Stomach smooth muscle (tissue), 2 donors: ENCODE measurements at regions not wholly inside any gene's neighbourhood (a gene's known extent, or its start where the extent isn't known, plus 50 kb on each side); places are given as distances from the start of the nearest gene placed in this dataset.

Source experiments
- H3K27ac ChIP-seq: one replicate; pipeline ENCODE4 v1.7.0; 2013; ENCODE audit warnings: mild to moderate bottlenecking, low read length, inconsistent platforms
- H3K27me3 ChIP-seq, 2 donors: one replicate each; pipeline ENCODE4 v1.7.0; 2013; ENCODE audit warnings: low read length in 2 of 2; ENCODE audit not compliant: insufficient read depth in 2 of 2, control insufficient read depth in 1 of 2
- H3K36me3 ChIP-seq, 2 donors: one replicate each; pipeline ENCODE4 v1.7.0; 2013; ENCODE audit warnings: low read length in 2 of 2; ENCODE audit not compliant: control insufficient read depth in 2 of 2, insufficient read depth in 2 of 2
- H3K4me1 ChIP-seq: one replicate; pipeline ENCODE4 v1.7.0; 2013; ENCODE audit warnings: low read length; ENCODE audit not compliant: control insufficient read depth, insufficient read depth
- H3K4me3 ChIP-seq, 2 donors: one replicate each; pipeline ENCODE4 v1.7.0; 2013; ENCODE audit warnings: low read length in 2 of 2
- H3K9ac ChIP-seq, 2 donors: one replicate each; pipeline ENCODE4 v1.7.0; 2013; ENCODE audit warnings: low read length in 2 of 2, mild to moderate bottlenecking in 1 of 2
- H3K9me3 ChIP-seq, 2 donors: one replicate each; pipeline ENCODE4 v1.7.0; 2013; ENCODE audit warnings: low read length in 2 of 2; ENCODE audit not compliant: control insufficient read depth in 2 of 2
- donor health status: healthy.
- donor health status: Pancreatic carcinoma.

DNA sequence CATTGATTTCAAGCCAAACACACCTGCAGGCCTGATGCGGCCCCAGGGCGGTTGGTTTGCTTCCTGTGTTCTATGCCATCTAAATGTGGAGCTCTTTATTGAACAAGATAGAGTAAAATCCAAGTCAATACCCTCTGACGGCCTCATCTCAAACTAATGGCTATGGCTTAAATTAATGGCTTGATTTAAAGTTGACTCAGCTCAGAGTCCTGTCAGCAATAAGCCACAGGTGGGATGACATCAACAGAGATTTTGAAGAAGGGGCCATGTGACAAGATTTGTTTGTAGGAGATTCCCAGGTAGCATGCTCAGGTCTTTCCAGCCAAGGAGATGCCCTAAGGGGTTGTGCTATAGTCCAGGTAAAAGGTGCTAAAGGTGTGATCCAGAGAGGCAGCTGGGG lies 66.7 kb upstream of the ZNF32 start:
- Histone ChIP-seq H3K27ac (no peak overlapping the region), H3K4me3 (no peak overlapping the region), H3K9ac (no peak overlapping the region), H3K4me1 (no peaks in the 10 kb centered on the region), H3K9me3 (peaks cover 0 to 5% of the 10 kb centered on the region in 2 donors), H3K36me3 (no peaks in the 10 kb centered on the region), H3K27me3 (no peaks in the 10 kb centered on the region)

GRCh38 chr10:43712821-43713584 lies 64.3 kb upstream of the ZNF32 start:
- no peak overlapping the region for H3K4me3 ChIP-seq
- no peak overlapping the region for H3K27ac ChIP-seq
- peaks cover 0 to 5% of the 10 kb centered on the region in 2 donors for H3K9me3 ChIP-seq
- H3K36me3 ChIP-seq = no peaks in the 10 kb centered on the region
- no peaks in the 10 kb centered on the region for H3K27me3 ChIP-seq
- H3K4me1 ChIP-seq = no peaks in the 10 kb centered on the region
- no peak overlapping the region for H3K9ac ChIP-seq

DNA sequence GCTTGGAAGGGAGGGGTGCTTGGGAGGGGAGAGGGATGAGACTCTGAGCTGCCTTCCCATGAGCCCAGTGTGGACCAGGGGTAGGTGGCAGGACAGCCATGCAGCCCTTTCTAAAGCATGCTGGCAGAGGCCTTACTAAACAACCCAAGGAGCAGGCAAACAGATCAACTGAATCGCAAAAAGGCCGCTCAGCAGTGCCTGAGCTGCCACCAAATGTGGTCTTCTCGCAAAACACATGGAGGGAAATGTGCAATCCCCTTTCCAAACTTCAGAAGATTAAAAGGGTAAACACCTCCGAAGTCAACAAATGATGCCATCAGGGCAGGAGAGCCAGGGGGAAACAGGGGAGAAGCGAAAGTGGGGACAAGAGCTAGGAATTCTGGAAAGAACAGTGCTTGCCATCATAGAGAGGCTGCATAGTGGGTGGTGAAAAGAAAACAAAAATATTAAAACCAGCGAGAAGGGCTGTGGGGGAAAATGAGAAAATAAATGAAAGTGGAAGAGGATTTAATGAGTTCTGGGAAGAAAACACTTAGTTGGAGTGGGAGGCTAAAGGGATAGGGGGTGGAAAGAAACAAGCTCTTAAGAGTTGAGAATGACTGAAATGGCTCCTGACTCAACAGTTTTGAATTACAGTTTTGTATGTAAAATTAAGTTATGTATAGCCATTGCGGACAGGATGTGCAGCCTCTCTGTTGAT lies 62.2 kb upstream of the ZNF32 start:
- H3K9ac ChIP-seq = no peak overlapping the region
- no peak overlapping the region for H3K27ac ChIP-seq
- H3K4me3 ChIP-seq = no peak overlapping the region
- no peaks in the 10 kb centered on the region for H3K4me1 ChIP-seq
- H3K9me3 ChIP-seq = no peaks in the 10 kb centered on the region
- no peaks in the 10 kb centered on the region for H3K27me3 ChIP-seq
- no peaks in the 10 kb centered on the region for H3K36me3 ChIP-seq

- Histone ChIP-seq H3K27ac (no peak overlapping the region), H3K4me3 (no peak overlapping the region), H3K9me3 (no peaks in the 10 kb centered on the region)
Observed at GRCh38 chr10:43708262-43708661, 59.6 kb upstream of the ZNF32 start.

GRCh38 chr10:43707770-43708169 lies 59.1 kb upstream of the ZNF32 start:
- H3K36me3 ChIP-seq = no peaks in the 10 kb centered on the region
- H3K9ac ChIP-seq = no peak overlapping the region
- H3K9me3 ChIP-seq = no peaks in the 10 kb centered on the region
- H3K4me1 ChIP-seq = no peaks in the 10 kb centered on the region
- H3K4me3 ChIP-seq = no peak overlapping the region
- H3K27ac ChIP-seq = no peak overlapping the region
- H3K27me3 ChIP-seq = peaks cover 0 to 2% of the 10 kb centered on the region in 2 donors

More at GRCh38 chr10:43708262-43708661, 59.6 kb upstream of the ZNF32 start:
- Histone ChIP-seq H3K36me3 (no peaks in the 10 kb centered on the region), H3K4me1 (no peaks in the 10 kb centered on the region), H3K27me3 (peaks cover 0 to under 1% of the 10 kb centered on the region in 2 donors), H3K9ac (no peak overlapping the region)

DNA sequence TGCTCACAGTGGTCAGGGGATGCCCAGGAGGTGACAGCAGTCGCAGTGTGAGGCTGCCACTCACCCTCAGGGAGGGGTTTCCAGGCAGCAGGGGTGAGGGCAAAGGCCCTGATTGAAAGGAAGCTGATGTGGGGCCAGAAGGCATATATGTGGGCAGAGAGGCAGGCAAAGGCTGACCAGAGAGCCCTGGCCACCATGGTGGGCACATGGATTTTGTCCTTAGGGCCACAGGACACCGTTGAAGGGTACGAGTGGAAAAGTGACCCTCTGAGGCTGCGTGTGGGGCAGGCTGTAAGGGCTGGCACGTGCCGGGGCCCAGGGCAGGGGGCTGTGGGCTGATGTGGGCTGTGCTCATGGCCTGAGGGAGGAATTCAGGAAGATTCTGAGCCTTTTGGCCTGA lies 57.5 kb upstream of the ZNF32 start:
- H3K36me3 ChIP-seq = no peaks in the 10 kb centered on the region
- H3K4me3 ChIP-seq = no peak overlapping the region
- H3K4me1 ChIP-seq = no peaks in the 10 kb centered on the region
- H3K27me3 ChIP-seq = peaks cover 0 to 4% of the 10 kb centered on the region in 2 donors
- H3K9me3 ChIP-seq = no peaks in the 10 kb centered on the region
- H3K9ac ChIP-seq = no peak overlapping the region
- H3K27ac ChIP-seq = no peak overlapping the region

DNA sequence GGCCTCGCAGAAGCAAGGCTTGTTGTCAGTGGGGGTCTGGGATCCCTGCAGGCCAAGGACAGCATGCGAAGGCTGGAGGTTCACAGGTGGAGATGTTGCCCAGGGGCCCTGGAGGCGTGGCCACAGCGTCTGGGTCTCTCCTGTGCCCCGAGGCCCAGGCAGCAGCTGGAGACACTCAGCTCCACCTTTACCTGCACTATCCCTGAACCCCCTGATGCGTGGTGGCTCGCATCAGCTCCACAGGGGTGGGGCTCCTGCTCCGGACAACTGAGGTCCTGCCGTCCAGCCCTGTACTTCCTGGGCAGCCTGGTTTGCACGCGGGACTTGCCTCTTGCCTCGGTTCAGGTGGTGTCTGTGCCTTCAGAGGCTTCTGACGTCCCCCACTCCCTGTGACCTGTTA lies 54.6 kb upstream of the ZNF32 start:
- Histone ChIP-seq H3K27me3 (peaks cover 0 to 4% of the 10 kb centered on the region in 2 donors), H3K36me3 (no peaks in the 10 kb centered on the region), H3K4me1 (no peaks in the 10 kb centered on the region), H3K4me3 (no peak overlapping the region), H3K9me3 (no peaks in the 10 kb centered on the region), H3K27ac (no peak overlapping the region), H3K9ac (no peak overlapping the region)

GRCh38 chr10:43702936-43703281 lies 54.2 kb upstream of the ZNF32 start:
- H3K4me1 ChIP-seq = no peaks in the 10 kb centered on the region
- H3K36me3 ChIP-seq = no peaks in the 10 kb centered on the region
- H3K4me3 ChIP-seq = no peak overlapping the region
- no peaks in the 10 kb centered on the region for H3K9me3 ChIP-seq
- peaks cover 0 to 4% of the 10 kb centered on the region in 2 donors for H3K27me3 ChIP-seq
- no peak overlapping the region for H3K9ac ChIP-seq
- no peak overlapping the region for H3K27ac ChIP-seq

- H3K4me3 ChIP-seq = no peak overlapping the region
- H3K9ac ChIP-seq = no peak overlapping the region
- H3K4me1 ChIP-seq = no peaks in the 10 kb centered on the region
- H3K36me3 ChIP-seq = no peaks in the 10 kb centered on the region
- no peak overlapping the region for H3K27ac ChIP-seq
- H3K27me3 ChIP-seq = peaks cover 0 to 4% of the 10 kb centered on the region in 2 donors
- H3K9me3 ChIP-seq = no peaks in the 10 kb centered on the region
Observed at GRCh38 chr10:43702213-43702935, 53.7 kb upstream of the ZNF32 start.

GRCh38 chr10:43701295-43701694 lies 52.6 kb upstream of the ZNF32 start:
- H3K36me3 ChIP-seq = no peaks in the 10 kb centered on the region
- no peak overlapping the region for H3K27ac ChIP-seq
- no peak overlapping the region for H3K9ac ChIP-seq
- no peaks in the 10 kb centered on the region for H3K4me1 ChIP-seq
- no peaks in the 10 kb centered on the region for H3K9me3 ChIP-seq
- H3K27me3 ChIP-seq = peaks cover under 1 to 4% of the 10 kb centered on the region in 2 donors
- no peak overlapping the region for H3K4me3 ChIP-seq
